Activated CD4-positive, alpha-beta memory T cell treated with anti-CD3 and anti-CD28 coated beads for 36 hours (primary cell): ENCODE measurements at regions not wholly inside any gene's neighbourhood (a gene's known extent, or its start where the extent isn't known, plus 50 kb on each side); places are given as distances from the start of the nearest gene placed in this dataset.
"Not testable (repeated sequence)": the region's sequence is repeated elsewhere in the genome, so short reads cannot be mapped to it uniquely, and the experiment has no call there.

Source experiments
- CTCF ChIA-PET: fragments of 350-600 bp; sonication (Branson Sonifier 250); formaldehyde crosslinking; loops from one replicate; lab custom pipeline; 2021; ENCODE audit warnings: antibody characterized with exemption, inconsistent platforms; lab: Charles Lee
- POLR2A ChIA-PET: fragments of 350-600 bp; sonication (Branson Sonifier 250); formaldehyde crosslinking; loops from one replicate; lab custom pipeline; 2021; ENCODE audit warnings: antibody characterized with exemption; lab: Charles Lee
- DNase-seq: peaks from one replicate; pipeline ENCODE4 v3.0.0-alpha.2; 2020
- H3K27ac Mint-ChIP-seq: one replicate; pipeline ENCODE4 v1.8.0; 2021; ENCODE audit warnings: mixed read lengths
- H3K27me3 Mint-ChIP-seq: one replicate; pipeline ENCODE4 v1.8.0; 2021; ENCODE audit warnings: mixed read lengths
- H3K36me3 Mint-ChIP-seq: one replicate; pipeline ENCODE4 v1.8.0; 2021; ENCODE audit warnings: mixed read lengths
- H3K4me1 Mint-ChIP-seq: one replicate; pipeline ENCODE4 v1.8.0; 2021; ENCODE audit warnings: low read depth, mixed read lengths
- H3K4me3 Mint-ChIP-seq: one replicate; pipeline ENCODE4 v1.8.0; 2021; ENCODE audit warnings: mild to moderate bottlenecking, mixed read lengths
- H3K9me3 Mint-ChIP-seq: one replicate; pipeline ENCODE4 v1.8.0; 2021; ENCODE audit warnings: mixed read lengths
- intact Hi-C: fragments of 100-400 bp; cut with micrococcal nuclease; formaldehyde crosslinking; loops from one replicate; pipeline ENCODE4 v1.15.1; 2023

- H3K27me3 Mint-ChIP-seq = no peaks in the 10 kb centered on the region
- H3K4me3 Mint-ChIP-seq = no peak overlapping the region
- no peaks in the 10 kb centered on the region for H3K4me1 Mint-ChIP-seq
- no peak overlapping the region for H3K27ac Mint-ChIP-seq
- no peaks in the 10 kb centered on the region for H3K9me3 Mint-ChIP-seq
- no peak for DNase-seq
- CTCF ChIA-PET = no interaction called here
- no peaks in the 10 kb centered on the region for H3K36me3 Mint-ChIP-seq
- POLR2A ChIA-PET = no interaction called here
- intact Hi-C loops = no loop called here
Measured at GRCh38 chrX:106220177-106220576, 52.1 kb downstream of the PWWP3B start.

- no peaks in the 10 kb centered on the region for H3K36me3 Mint-ChIP-seq
- no peaks in the 10 kb centered on the region for H3K27me3 Mint-ChIP-seq
- ChIA-PET CTCF (no interaction called here), POLR2A (no interaction called here)
- intact Hi-C loops = no loop called here
- H3K4me1 Mint-ChIP-seq = no peaks in the 10 kb centered on the region
- no peak overlapping the region for H3K27ac Mint-ChIP-seq
- DNase-seq = no peak
- H3K9me3 Mint-ChIP-seq = no peaks in the 10 kb centered on the region
- H3K4me3 Mint-ChIP-seq = no peak overlapping the region
Measured at GRCh38 chrX:106243376-106243775, 75.3 kb downstream of the PWWP3B start.

DNA sequence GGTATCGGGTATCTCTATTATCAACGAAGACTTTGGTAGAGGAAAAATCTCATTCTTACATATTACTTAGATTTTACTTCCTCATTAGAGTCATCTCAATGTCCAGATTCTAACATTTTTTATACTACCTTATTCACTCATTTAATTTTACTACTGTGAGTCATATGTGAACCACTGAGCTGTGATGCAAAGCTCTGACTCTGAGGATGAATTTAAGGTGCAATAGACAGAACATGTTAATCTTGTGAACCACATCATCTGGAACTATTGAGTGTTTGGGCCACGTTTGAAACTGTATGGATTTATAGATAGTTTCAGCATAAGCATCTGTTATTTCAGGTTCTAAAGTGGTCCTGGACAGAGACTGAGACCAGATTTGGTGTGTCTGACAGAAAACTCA, 78.4 kb downstream of the PWWP3B start:
- ChIA-PET POLR2A (no interaction called here), CTCF (no interaction called here)
- DNase-seq = no peak
- Mint-ChIP-seq H3K27me3 (no peaks in the 10 kb centered on the region), H3K27ac (no peak overlapping the region), H3K36me3 (no peaks in the 10 kb centered on the region), H3K9me3 (no peaks in the 10 kb centered on the region), H3K4me1 (no peaks in the 10 kb centered on the region), H3K4me3 (no peak overlapping the region)
- intact Hi-C loops = no loop called here

GRCh38 chrX:106247162-106247561, 79.1 kb downstream of the PWWP3B start:
- Mint-ChIP-seq H3K27ac (no peak overlapping the region), H3K4me3 (no peak overlapping the region), H3K4me1 (no peaks in the 10 kb centered on the region), H3K36me3 (no peaks in the 10 kb centered on the region), H3K27me3 (no peaks in the 10 kb centered on the region), H3K9me3 (no peaks in the 10 kb centered on the region)
- DNase-seq = no peak
- intact Hi-C loops = no loop called here
- CTCF ChIA-PET = no interaction called here
- POLR2A ChIA-PET = no interaction called here

- no peaks in the 10 kb centered on the region for H3K9me3 Mint-ChIP-seq
- CTCF ChIA-PET = no interaction called here
- intact Hi-C loops = no loop called here
Measured at GRCh38 chrX:106249706-106250379, 81.7 kb downstream of the PWWP3B start.

DNA sequence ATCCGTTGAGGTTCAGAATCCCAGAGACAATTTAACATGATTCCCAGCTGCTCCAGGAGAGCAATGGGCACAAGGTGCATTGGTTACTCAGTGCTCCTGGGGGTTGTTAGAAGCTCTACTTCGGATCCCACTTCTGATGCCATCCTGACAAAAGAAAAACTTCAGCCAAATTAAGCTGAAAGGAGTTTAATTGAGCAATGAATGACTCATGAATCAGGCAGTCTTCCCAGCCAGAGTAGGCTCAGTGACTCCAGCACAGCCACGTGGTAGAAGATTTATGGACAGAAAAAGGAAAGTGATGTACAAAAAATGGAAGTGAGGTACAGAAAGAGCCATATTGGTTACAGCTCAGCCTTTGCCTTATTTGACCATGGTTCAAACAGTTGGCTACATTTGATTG, 95.7 kb downstream of the PWWP3B start:
- intact Hi-C loops = no loop called here
- no peak for DNase-seq
- ChIA-PET CTCF (no interaction called here), POLR2A (no interaction called here)
- no peaks in the 10 kb centered on the region for H3K4me1 Mint-ChIP-seq
- no peaks in the 10 kb centered on the region for H3K36me3 Mint-ChIP-seq
- H3K4me3 Mint-ChIP-seq = no peak overlapping the region
- no peaks in the 10 kb centered on the region for H3K27me3 Mint-ChIP-seq
- no peaks in the 10 kb centered on the region for H3K9me3 Mint-ChIP-seq
- no peak overlapping the region for H3K27ac Mint-ChIP-seq

More at GRCh38 chrX:106249706-106250379, 81.7 kb downstream of the PWWP3B start:
- no peak overlapping the region for H3K4me3 Mint-ChIP-seq
- no peaks in the 10 kb centered on the region for H3K27me3 Mint-ChIP-seq
- no peaks in the 10 kb centered on the region for H3K36me3 Mint-ChIP-seq
- no peak for DNase-seq
- no peak overlapping the region for H3K27ac Mint-ChIP-seq
- H3K4me1 Mint-ChIP-seq = no peaks in the 10 kb centered on the region
- POLR2A ChIA-PET = no interaction called here

DNA sequence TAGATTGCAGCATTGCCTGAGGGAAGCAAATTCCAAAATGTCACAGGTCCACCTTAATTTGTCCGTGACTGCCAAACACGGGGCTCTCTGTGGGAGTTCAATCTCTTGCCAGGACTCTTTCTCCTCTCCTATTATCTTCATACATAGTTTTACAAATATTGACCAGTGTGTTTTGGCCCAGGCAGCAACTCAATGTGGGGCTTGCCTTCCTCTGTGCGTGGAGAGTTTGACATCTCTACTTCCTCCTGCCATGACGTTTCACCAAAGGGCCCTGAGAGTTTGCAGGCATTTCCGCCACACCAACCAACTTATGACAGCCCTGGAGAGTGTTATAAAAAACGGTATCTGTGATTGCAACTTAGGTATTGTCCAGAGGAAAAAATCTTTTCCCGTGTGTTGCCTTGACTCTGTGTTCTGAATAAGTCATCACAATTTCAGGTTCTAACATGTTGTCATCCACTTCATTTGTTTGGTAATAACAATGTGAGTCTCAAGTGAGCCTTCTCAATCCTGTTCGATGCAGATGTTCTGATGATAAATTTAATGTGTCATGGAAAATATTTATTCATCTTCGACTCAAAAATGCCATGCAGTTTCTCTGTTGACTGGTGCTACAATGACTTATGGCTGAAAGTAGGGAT, 106.0 kb downstream of the PWWP3B start:
- intact Hi-C loops, H3K9me3 Mint-ChIP-seq, H3K27me3 Mint-ChIP-seq, H3K4me1 Mint-ChIP-seq, DNase-seq, CTCF ChIA-PET, H3K36me3 Mint-ChIP-seq, H3K4me3 Mint-ChIP-seq, H3K27ac Mint-ChIP-seq, POLR2A ChIA-PET: not testable (repeated sequence)

DNA sequence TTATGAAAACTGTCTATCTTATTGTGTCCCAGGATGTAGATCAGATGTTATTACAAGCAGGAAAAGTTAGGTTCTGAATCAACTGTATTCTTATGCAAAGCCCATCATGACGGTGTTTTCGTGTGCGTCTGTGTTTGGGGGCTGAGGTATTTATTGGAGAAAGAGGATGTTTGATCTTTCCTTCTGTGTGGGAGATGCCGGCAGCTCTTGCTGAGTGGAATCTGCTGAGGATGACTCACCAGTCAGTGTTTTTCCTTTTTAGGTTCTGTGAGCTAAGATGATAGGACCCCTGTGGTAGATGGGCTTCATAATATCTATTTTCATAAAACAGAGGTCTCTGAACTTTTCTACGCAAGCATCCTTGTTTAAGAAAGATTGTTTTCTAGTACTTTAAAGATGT, 107.1 kb downstream of the PWWP3B start:
- H3K36me3 Mint-ChIP-seq, CTCF ChIA-PET, H3K4me3 Mint-ChIP-seq, intact Hi-C loops, H3K27me3 Mint-ChIP-seq, POLR2A ChIA-PET, H3K27ac Mint-ChIP-seq, H3K9me3 Mint-ChIP-seq, H3K4me1 Mint-ChIP-seq, DNase-seq: not testable (repeated sequence)

DNA sequence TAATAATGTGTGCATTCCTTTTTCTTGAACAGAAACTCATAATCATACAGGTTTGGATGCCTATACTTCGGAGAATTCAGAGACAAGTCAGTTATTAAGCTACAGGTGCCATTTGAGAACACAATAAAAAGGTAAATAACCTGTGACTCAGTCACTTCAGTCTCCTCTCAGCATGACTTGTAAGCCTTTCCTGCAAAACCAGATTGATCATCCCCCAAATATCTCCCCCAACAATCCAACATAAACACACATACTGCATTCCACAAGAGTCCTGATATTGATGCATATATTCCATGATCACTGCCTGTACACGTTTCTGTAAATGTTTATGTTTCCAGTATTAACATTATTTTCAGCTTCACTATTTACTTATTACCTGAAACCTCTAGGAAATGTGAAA, 110.8 kb downstream of the PWWP3B start:
- no peak overlapping the region for H3K4me3 Mint-ChIP-seq
- CTCF ChIA-PET = no interaction called here
- H3K36me3 Mint-ChIP-seq = no peaks in the 10 kb centered on the region
- H3K27ac Mint-ChIP-seq = no peak overlapping the region
- no peaks in the 10 kb centered on the region for H3K4me1 Mint-ChIP-seq
- intact Hi-C loops = no loop called here
- no peak for DNase-seq
- POLR2A ChIA-PET = no interaction called here
- no peaks in the 10 kb centered on the region for H3K27me3 Mint-ChIP-seq
- no peaks in the 10 kb centered on the region for H3K9me3 Mint-ChIP-seq

GRCh38 chrX:106281383-106281782, 113.3 kb downstream of the PWWP3B start:
- POLR2A ChIA-PET = no interaction called here
- intact Hi-C loops = no loop called here
- CTCF ChIA-PET = no interaction called here

DNA sequence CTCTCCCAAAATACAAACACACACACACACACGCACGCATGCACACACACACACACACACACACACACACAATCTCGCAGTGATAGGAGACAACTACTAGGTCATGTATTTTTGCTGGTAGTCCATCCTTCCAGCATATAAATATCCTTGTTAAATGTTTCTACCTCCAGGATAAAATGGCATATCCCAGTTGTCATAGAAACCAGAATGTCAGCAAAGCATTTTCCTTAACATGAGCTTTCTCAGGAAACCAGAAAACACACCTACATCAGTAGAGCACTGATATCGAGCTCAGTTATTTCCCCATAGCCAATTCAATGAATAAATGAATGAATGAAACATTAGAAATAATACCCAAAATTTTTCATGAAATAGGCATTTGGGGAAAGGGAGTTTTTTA, 115.7 kb downstream of the PWWP3B start:
- Mint-ChIP-seq H3K9me3 (no peaks in the 10 kb centered on the region), H3K36me3 (no peaks in the 10 kb centered on the region), H3K4me1 (no peaks in the 10 kb centered on the region), H3K27me3 (no peaks in the 10 kb centered on the region), H3K4me3 (no peak overlapping the region), H3K27ac (no peak overlapping the region)
- DNase-seq = no peak
- CTCF ChIA-PET = no interaction called here
- POLR2A ChIA-PET = no interaction called here
- intact Hi-C loops = no loop called here

More at GRCh38 chrX:106281383-106281782, 113.3 kb downstream of the PWWP3B start:
- no peak for DNase-seq
- H3K4me1 Mint-ChIP-seq = no peaks in the 10 kb centered on the region
- H3K27ac Mint-ChIP-seq = no peak overlapping the region
- no peaks in the 10 kb centered on the region for H3K9me3 Mint-ChIP-seq
- H3K4me3 Mint-ChIP-seq = no peak overlapping the region
- no peaks in the 10 kb centered on the region for H3K36me3 Mint-ChIP-seq
- no peaks in the 10 kb centered on the region for H3K27me3 Mint-ChIP-seq

DNA sequence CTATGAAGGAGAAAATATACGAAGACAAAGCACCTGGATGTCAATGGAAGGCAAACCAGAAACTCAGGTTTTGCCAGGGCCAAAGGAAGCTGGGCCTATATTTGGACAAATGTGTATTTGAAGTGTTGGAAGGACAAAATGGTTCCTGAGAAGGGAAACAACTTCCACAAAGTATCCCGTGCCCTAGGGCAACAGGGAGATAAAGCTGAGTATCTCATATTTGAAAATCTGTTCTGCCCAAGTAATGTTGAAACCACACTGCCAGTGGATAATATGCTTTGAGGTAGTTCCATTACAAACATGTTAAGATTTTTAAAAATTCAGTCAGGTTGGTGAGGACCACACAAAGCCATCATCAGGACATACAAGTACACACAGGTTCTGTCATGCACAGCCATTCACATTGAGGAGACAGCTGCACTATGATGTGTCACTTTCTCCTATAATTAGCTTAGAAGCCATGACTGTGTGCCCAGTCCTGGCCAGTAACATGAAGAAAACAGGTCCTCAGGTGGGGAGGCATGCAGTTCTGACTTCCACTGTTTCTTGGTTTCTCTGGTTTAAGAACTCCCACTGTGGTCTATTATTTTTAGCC, 116.4 kb downstream of the PWWP3B start:
- CTCF ChIA-PET = no interaction called here
- intact Hi-C loops = no loop called here
- H3K27me3 Mint-ChIP-seq = no peaks in the 10 kb centered on the region
- H3K4me3 Mint-ChIP-seq = no peak overlapping the region
- DNase-seq = no peak
- H3K36me3 Mint-ChIP-seq = no peaks in the 10 kb centered on the region
- POLR2A ChIA-PET = no interaction called here
- no peaks in the 10 kb centered on the region for H3K4me1 Mint-ChIP-seq
- no peaks in the 10 kb centered on the region for H3K9me3 Mint-ChIP-seq
- H3K27ac Mint-ChIP-seq = no peak overlapping the region
